KG1 (cell line): ENCODE measurements at regions not wholly inside any gene's neighbourhood (a gene's known extent, or its start where the extent isn't known, plus 50 kb on each side); places are given as distances from the start of the nearest gene placed in this dataset.
A peak's percentile ranks its signal among the peaks of the same experiment; 100 is the strongest.

ENCODE experiments used
- DNase-seq: peaks from one replicate; lab custom pipeline; 2025; lab: John Stamatoyannopoulos, UW

DNA sequence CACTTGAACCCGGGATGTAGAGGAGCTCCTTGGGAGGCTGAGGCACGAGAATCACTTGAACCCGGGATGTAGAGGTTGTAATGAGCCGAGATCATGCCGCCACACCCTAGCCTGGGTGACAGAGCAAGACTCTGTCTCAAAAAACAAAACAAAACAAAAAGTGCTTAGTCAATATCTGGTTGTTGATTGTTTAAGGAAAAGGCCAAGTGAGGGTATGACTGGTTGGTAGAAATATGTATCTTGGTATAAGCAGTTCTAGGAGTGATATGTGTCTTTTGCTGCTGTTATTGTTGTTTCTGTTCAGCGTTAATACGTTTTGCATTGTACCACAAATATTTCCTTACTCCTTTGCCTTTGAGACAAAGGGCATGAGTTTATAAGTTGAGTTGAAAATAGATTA, 210.7 kb upstream of the DMRT1 start:
- DNase-seq = no peak

DNA sequence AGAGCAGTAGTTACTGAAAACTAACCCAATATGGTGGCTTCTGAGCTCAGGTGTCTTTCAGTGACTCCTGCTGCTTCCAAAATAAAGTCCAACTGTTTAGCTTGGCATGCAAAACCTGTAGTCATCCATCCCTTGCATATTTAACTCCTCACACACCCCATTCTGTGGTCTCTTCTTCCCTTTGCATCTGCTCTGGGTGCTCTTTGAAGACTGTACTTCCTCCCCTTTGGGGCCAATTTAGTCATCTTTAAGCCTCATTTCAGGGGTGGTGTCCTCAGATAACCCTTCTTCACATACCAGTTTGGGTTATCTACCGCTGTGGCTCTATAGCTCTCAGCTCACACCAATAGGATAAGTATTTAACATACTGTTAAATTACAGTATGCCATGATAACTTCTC, 209.9 kb upstream of the DMRT1 start:
- no peak for DNase-seq

DNA sequence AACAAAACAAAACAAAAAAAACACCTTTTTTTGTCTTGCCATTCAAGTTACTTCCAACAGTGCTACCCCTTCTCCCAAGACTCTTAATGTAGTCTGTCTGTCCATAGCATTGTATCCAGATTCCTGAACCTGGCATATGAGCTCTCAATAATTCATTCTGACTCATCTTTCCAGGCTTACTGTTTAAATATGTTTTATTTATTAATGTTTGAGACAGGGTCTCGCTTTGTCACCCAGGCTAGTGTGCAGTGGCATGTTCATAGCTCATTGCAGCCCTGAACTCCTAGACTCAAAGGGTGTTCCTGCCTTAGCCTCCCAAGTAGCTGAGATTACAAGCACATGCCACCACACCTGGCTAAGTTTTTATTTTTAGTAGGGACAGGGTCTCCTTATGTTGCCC, 208.0 kb upstream of the DMRT1 start:
- DNase-seq = no peak

DNA sequence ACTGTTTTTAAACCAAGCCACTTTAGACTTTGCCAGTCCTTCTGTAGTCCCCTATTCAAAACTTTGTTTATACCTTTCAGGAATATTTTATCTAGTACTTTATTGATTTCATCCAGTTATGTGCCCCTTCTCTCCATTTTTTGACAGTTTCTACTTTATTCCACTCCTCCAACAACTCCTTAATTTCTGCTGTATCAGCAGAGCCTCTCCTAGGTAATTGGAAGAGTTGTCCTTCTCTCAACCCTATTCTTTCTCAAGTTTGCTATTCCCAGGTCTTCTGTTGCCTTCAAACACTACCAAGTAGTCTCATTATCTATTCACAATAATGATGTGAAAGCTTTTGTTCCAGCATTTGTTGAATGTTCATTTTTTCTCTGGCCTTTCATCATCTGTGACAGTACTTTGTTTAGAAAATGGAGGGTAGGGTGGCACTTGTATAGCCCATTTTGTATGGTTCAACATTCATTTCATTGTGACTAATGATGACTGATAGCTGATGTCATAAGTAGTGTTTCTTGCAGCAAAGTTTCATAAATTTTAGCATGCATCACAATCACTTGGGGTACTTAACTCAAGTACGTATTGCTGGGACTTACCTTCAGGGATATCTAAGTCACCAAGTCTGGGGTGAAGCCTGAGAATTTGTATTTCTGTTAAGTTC, 204.4 kb upstream of the DMRT1 start:
- no peak for DNase-seq

DNA sequence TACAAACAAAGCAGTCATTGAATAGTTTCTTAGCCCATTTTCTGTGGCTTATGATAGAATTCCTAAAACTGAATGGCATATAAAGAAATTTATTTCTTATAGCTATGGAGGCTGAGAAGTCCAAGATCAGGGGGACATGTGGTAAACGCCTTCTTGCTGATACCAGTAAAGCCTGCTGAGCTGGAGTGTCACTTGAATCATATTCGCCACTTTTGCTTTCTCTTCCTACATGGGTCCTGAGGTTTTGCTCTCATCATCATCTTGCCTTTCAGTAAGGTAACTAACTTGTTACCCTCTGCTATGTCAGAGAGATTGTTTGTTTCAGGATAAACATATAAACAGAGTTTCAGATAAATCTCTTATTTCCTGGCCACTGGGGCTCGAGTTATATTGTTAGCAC, 203.3 kb upstream of the DMRT1 start:
- no peak for DNase-seq

DNA sequence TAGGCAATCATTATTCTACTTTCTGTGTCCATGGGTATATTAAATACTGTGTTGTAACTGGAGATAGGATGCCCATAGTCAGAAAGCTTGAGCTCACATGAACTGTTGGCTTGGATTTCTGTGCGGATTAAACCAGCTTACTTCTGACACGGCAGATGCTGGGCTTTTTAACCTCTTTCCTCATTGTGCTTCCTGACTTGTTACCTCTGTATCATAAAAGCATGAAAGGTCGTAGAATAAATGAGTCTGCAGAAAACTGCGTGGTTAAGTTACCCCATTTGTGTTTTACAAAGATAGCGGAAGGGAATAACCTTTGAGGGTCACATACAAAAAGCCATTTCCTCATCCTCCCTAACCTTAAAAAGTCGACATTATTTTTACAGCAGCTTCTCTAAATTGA, 199.5 kb upstream of the DMRT1 start:
- DNase-seq = no peak

DNA sequence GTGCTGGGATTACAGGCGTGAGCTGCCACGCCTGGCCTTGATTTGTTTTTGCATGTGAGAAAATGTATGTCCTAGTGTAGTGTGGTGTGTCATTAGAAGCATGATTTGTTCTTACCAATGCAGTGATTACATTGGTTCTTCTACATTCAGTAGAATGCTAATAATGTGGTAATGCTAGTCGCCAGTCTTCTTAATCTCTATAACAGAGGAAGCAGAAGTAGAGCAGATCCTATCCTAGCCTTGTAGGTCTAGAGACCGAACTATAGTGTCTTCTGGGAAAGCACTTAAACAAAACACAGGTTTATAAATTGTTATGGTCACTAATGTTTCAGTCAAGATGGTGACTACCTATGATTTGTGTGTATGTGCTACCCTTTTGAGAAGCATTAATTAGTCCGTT, 197.5 kb upstream of the DMRT1 start:
- DNase-seq = no peak

DNA sequence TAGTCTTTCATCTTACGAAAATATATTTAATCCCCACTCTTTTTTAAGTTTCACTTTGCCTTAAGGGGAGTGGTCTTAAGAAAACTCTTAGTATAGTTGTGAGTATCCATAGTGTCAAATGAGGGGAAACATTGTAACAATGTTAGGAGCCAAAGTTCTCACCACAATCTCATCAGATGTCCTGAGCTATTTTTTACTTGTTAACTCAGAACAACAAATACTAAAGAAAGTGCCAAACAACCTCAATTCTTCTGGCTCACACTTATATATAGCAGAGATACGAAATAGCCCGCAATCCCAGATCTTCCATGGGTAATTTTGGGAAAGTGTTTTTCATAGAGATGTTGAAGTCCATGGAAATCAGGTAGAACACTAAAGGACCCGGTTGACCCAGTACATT, 194.0 kb upstream of the DMRT1 start:
- no peak for DNase-seq

DNA sequence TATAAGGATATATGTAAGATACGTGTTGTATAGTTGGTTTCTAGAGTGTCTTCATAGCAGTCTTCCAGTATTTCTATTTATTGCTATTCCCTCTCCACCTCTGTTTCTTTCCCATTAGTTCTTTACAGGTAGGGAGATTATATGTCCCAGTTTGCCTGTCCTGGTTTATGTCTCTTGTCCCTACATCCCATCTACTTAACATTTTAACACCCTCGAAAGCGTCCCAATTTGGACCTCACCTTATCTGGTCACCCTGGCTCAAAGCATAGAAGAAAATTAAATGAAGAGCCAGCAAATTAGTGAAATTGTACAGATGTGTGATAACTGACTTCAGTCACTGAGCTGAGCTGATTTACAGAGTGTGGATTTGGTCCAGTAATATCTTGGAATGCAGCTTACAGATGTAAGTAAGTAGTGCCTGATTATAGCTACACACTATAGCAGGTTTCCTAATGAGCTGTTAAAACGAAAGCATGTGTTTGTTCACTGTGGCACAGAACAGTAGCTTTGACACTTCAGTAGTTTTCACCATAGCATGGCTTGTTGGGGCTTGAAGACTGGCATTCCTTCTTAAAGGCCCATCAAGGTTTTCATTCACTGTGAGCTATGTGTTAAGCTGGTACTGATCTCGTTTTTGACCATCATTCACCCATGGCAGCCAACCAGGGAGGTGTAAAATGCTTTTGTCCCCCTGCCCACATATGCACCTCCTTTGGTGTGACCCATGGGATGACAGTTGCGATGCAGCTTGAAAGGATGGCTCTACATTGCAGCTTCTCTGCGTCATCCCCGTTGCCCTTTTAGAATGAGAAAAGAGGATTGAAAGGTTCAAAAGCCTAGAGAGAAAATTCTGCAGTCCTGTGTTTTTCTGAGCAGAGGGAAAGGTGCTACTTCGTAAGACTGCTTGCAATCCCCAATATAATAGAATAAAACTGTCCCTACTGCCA, 192.1 kb upstream of the DMRT1 start:
- DNase-seq = no peak

DNA sequence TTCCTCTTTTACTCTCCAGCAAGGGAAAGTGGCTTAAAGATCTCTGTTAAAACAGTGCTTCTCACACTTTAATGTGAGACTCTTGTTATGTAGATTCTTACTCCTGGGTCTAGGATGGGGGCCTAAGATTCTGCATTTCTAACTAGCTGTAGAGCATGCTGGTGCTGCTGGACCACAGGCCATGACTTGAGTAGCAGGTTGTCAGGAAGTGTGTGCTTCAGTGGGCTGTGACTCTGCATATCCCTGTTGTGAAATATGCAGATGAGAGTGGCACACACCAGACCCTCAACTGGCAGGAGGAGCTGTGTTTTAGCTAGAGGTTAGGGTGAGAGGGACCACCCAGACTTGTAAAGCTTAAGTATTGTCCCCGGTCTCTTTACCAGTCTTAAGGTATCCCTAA, 191.1 kb upstream of the DMRT1 start:
- DNase-seq = no peak

DNA sequence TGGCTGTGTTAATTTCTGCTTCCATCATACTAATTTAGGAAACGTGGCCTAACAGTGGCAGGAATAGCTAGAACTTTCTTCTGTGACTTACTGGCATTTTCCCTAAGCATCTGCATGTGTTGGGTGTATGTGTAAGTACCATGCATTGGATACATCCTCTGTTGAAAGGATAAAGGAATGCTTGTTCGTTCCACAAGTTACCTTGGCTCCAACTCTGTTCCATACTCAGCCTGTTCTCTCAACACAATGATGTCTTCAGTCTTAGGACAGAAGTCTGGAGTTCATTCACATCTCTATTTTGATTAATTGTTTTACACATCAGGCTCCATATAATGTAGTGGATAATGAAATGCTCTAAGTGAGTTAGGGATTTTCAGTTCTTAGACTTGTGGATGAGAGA, 190.1 kb upstream of the DMRT1 start:
- DNase-seq = no peak

DNA sequence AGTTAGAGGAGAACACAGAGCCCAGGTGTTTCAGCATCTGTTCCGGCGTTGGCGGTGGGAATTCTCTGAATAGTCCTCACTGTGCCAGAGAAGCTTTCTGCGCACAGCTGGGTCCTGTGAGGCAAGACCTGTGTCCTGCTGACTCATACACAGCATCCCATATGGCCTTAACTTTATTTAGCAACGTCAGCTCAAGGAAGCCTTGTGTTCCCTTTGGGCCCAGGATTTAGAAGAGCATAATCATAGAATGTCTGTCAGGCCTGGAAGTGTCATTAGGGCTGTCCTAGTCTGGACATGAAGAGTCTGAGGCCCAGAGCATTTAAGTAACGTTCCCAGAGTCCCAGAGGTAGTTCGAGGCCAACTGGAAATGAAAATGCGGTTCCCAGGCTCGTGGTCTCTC, 188.6 kb upstream of the DMRT1 start:
- DNase-seq = no peak

DNA sequence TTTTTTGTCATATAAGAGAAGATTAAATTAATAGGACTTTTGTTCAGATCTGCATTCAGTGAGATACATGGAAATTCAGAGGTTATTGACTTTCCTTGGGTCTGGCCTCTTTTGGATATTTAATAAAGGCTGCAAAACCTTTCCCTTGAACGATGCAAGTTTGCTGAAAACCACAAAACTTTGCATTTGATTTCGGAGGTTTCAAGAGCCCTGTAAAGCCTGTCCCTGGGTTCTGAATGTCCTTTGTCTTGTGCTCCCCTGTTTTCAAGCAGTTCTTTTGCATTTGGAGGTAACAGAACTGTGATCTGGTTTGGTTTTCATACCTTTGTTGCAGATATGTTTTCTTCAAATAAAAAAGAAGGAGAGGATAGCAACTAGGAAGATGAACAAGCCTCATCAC, 188.1 kb upstream of the DMRT1 start:
- no peak for DNase-seq

DNA sequence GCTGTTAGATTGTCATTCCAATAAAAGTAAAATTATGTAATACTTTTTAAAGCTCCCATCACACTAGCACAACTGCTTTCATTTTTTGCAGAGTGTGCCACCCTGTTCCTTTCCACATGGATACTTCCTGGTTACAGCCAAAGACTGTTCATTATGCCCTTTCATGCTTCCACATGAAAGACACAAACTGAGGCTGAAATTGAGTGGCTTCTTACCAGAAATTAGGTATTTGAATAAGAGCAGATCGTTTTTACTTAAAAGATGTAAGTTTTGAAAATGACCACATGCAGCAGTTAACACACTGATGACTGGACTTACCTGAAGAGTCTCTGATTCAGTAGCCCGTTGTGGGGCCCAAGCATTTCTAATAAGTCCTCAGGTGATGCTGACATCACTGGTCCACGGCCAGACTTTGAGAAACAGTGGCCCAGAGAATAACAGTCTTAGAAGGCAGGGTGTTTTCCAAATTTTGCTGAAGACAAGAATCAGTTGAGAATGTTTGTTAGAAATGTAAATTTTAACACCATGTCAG, 187.6 kb upstream of the DMRT1 start:
- no peak for DNase-seq

DNA sequence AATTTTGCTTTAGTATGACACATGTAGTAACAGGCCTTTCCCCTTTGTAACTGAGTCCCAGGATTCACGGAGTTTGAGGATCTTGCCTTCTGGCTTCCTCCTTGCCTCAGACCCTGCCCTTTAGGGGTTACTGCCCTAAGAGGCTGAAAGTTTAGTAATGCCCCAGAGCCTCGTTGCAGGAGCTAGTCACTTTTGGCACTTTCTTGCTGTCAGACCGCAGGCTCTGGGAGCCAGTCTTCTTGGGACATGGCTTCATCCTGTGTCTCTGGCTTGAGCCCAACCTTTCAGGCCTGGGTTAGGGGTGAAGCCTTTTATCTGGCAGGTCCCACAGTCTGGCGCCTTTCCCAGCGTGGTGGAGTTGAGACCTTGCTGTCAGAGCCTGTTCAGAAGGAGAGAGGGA, 185.6 kb upstream of the DMRT1 start:
- DNase-seq = no peak

DNA sequence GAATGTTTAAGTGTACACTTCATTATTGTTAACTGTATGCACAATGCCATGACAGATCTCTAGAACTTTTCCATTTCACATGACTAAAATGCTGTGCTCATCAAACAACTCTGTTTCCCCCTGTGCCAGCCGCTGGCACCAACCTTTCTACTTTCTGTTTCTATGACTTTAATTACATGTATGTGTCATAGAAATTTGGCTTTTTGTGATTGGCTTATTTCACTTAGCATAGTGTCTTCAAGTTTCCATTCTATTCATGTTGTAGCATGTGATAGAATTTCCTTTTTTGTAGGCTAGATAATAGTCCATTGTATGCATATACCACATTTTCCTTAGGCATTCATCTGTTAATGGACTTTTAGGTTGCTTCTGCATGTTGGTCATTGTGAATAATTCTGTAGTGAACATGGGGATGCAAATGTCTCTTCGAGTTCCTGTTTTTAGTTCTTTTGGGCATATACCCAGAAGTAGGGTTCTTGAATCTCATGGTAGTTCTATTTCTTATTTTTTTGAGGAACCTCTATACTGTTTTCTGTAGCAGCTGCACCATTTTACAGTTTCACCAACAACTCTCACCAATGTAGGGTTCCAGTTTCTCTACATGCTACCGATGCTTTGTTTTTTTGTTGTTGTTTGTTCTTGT, 184.4 kb upstream of the DMRT1 start:
- peak; percentile 12 for DNase-seq

DNA sequence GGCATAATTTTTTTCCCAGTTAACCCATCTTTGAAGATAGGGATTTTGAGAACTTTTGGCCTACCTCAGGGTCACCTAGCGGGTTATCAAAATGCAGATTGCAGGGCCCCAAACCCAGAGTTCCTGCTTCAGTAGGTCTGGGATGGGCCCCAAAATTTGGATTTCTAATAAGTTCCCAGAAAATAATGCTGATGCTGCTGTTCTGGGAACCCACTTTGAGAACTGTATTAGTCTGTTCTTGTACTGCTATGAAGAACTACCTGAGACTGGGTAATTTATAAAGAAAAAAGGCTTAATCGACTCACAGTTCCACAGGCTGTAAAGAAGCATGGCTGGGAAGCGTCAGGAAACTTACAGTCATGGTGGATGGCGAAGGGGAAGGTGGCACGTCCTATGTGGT, 182.2 kb upstream of the DMRT1 start:
- DNase-seq = no peak

DNA sequence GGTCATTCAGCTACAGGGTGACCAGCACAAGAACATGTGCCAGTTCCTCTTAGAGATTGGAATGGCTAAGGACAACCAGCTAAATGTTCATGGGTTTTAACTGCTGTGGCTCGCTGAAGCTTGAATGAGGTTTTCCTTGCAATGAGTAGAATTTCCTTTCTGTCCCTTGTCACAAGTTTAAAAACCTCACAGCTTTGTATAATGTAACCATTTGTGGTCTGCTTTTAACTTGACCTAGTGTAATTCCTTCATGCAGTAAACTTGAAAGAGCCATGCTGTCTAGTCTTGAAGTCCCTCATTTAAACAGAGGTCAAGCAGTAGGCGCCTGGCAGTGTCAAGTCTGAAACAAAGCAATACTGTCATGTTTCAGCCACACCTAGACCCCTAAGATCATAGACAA, 181.3 kb upstream of the DMRT1 start:
- DNase-seq = no peak

DNA sequence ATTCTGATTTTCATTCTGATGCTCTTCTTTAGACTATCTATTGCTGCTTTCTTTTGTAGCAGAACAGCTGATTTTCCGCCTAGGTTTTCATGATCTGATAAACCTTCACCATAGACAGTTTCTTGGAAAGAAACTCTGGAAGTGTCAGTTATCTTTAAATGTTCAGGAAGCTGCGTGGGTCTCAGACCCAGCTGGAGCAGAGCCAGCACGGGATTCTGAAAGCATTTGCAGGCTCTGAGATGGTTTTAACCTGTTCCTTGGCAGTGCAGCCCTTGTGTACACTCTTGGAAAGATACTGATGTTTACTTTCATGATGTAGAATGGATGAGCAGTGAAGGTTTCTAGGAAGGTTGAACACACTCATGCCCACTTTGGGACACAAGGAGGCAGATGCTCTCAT, 178.0 kb upstream of the DMRT1 start:
- no peak for DNase-seq

DNA sequence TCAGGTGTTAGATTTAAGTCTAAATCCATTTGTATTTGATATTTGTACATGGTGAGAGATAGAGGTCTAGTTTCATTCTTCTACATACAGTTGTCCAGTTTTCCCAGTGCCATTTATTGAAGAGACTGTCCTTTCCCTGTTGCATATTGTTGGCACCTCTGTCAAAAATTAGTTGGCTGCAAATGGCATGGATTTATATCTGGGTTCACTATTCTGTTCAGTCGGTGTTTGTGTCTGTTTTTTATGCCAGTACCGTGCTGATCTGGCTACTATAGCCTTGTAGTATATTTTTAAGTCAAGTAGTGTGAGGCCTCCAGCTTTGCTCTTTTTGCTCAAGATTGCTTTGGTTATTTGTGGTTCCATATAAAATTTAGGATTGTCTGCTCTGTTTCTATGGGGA, 176.2 kb upstream of the DMRT1 start:
- DNase-seq = no peak

DNA sequence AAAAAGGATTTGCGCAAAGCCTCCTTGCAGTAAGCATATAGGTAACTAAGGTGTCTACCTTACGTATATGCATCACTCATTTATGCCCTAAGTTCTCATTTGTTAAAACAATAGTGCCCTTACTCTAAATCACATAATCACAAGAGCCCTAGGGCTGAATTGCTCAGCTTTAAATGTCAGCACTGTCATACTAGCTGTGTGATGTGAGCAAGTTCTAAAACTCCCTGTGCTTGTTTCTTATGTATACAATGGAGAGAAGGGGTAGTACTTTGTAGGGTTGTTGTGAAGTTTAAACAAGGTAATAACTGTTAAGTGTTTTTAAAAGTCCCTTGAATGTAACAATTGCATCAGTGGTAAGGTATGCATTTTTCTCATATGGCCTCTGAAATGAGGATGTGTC, 169.5 kb upstream of the DMRT1 start:
- DNase-seq = no peak

DNA sequence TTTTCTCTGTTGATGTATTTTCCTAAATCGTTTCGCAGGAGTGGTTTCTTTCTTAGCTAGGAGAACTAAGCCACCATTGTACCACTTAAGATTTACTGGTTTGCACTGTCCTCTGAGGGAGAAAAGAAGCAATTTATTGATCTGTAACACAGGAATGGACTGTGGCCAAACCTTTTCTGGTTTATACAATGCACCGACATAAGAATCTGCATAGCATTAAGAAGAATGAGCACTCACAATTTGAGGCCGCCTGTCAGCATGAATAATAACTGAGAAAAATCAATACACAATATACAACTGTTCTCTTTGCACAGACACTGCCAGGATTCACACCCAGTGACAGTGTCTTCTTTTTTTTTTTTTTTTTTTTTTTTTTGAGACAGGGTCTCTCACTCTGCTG, 168.6 kb upstream of the DMRT1 start:
- no peak for DNase-seq
